NCI-H1930 (cell line): ENCODE measurements at regions not wholly inside any gene's neighbourhood (a gene's known extent, or its start where the extent isn't known, plus 50 kb on each side); places are given as distances from the start of the nearest gene placed in this dataset.
"Not testable (repeated sequence)": the region's sequence is repeated elsewhere in the genome, so short reads cannot be mapped to it uniquely, and the experiment has no call there.

Experiments
- DNase-seq, 2 experiments: peaks; one replicate each; lab custom pipeline; 2025; lab: John Stamatoyannopoulos, UW

DNA sequence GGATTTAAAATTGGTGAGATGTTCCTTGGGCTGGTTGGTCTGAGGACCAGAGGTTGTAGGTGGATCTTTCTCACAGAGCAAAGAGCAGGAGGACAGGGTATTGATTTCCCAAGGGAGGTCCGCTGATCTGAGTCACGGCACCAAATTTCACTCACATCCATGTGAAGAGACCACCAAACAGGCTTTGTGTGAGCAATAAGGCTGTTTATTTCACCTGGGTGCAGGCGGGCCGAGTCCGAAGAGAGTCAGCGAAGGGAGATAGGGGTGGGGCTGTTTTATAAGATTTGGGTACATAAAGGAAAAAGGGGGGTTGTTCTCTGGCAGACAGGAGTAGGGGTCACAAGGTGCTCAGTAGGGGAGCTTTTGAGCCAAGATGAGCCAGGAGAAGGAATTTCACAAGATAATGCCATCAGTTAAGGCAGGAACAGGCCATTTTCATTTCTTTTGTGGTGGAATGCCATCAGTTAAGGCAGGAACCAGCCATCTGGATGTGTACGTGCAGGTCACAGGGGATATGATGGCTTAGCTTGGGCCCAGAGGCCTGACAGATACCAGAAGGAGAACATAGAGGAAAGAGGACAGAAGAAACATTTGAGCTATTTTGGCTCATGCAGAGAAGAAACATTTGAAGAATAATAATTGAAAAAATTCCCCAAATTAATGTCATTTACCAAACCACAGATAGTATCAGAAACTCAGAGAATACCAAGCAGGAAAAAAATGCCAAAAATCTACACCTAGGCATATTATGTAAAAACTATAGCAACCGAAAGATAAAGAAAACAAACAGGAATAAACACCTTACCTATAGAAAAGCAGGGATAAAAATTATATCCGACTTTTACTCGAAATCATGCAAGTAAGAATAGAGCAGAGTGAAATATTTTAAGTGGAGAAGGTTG lies 585.2 kb upstream of the MDGA2 start:
- DNase-seq = not testable (repeated sequence)

DNA sequence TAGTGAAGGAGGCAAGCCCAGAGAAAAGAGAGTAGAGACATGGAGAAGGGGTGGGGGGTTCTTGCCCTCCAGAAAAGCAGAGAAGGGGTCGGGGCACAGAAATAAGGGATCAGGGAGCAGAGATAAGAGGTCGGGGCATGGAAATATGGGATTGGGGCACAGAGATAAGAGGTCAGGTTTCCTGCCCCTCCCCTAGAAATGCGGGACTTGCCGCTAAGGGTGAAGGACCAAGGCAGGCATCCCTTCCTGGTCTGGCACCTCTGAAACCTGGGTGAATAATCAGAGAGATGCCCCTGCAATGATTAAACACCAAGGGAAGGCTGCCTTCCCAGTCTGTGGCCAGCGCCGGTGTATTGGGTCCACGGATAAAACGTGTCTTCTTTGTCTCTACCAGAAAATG lies 584.5 kb upstream of the MDGA2 start:
- not testable (repeated sequence) for DNase-seq

GRCh38 chr14:48259232-48259631 lies 583.8 kb upstream of the MDGA2 start:
- DNase-seq = not testable (repeated sequence)

DNA sequence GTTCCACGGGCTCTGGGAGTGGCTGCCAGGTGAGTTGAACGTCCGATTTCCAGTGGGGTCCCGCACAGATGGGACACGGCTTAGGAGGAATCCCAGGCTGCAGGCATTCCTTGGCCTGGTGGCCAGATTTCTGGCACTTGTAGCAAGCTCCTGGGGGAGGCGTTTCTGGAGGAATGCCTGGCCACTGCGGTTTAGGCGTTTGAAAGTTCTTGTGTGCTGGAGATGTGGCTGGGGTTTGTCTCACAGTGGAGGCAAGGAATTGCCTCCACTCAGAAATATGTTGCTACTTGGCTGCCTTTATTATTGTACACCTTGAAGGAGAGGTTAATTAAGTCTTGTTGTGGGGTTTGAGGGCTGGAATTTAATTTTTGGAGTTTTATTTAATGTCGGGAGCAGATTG lies 583.3 kb upstream of the MDGA2 start:
- DNase-seq = not testable (repeated sequence)

DNA sequence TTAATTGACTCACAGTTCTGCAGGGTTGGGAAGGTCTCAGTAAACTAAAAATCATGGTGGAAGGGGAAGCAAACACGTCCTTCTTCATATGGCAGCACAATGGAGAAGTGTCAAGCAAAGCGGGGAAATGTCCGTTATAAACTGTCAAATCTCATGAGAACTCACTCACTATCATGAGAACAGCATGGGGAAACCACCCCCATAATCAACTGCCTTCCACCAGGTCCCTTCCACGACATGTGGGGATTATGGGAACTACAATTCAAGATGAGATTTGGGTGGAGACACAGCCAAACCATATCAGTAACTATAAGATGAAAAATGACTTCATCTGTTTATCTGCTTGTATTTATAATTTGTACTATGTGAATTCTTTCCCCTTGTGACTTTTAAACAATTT lies 577.6 kb upstream of the MDGA2 start:
- no peak for DNase-seq

- DNase-seq = no peak
Measured at GRCh38 chr14:48251290-48251689, 575.9 kb upstream of the MDGA2 start.

DNA sequence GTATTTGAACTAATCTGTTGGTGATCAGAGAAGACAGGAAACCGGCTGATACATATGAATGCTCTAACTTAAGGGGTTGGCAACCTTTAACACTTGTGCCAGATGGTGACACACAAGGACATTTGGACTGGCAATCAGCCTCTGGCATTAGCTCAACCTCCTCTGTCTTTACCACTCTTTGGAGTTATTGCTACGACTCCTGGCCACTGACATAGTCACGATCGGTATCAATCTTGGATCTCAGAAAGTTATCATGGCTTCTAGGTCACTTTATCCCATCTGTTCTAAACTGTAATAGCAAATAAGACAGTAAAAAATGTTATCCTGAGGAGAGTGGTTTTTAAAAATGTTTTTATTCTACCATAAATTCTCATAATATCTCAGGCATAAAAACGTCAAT lies 575.2 kb upstream of the MDGA2 start:
- no peak for DNase-seq

- no peak for DNase-seq
Measured at GRCh38 chr14:48247977-48248376, 572.6 kb upstream of the MDGA2 start.

GRCh38 chr14:48243900-48244299 lies 568.5 kb upstream of the MDGA2 start:
- no peak for DNase-seq

- DNase-seq = no peak
Measured at GRCh38 chr14:48229091-48229490, 553.7 kb upstream of the MDGA2 start.

- DNase-seq = no peak
Measured at GRCh38 chr14:48193893-48194292, 518.5 kb upstream of the MDGA2 start.

GRCh38 chr14:48149624-48150023 lies 474.2 kb upstream of the MDGA2 start:
- not testable (repeated sequence) for DNase-seq

- no peak for DNase-seq
Measured at GRCh38 chr14:48140804-48141203, 465.4 kb upstream of the MDGA2 start.

DNA sequence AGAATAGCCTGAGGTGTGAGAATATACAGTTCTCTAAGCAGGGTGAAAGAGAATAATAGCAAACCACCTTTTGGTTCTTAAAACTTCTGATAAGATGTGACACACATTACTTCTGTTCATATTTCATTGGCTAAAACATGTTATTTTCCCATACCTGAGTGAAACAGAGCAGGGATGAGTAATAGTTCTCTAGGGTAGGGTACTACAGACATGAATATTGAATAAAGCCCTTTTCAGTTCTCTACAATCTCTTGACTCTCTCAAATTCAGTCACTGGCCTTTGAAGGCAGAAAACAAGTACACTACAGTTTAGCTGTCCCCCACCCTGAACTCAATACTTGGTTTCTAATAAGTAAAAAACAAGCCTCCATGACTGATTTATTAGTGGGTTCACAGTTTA lies 454.1 kb upstream of the MDGA2 start:
- no peak for DNase-seq

GRCh38 chr14:48127674-48128073 lies 452.3 kb upstream of the MDGA2 start:
- DNase-seq = no peak

GRCh38 chr14:48125654-48126053 lies 450.2 kb upstream of the MDGA2 start:
- no peak for DNase-seq

DNA sequence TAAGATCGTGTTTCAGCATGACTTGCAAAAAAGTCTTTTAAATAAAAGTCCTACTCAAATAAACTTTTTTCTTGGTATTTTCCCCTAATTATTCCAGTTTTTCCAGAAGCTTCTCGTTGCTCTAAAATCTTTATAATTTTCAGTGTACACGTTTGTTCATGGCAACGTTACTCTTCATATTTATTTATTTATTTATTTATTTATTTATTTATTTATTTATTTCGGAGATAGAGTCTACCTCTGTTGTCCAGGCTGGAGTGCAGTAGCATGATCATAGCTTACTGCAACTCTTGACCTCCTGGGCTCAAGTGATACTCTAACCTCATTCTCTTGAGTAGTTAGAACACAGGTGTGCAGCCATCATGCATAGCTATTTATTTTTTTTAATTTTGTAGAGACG lies 438.3 kb upstream of the MDGA2 start:
- DNase-seq = no peak

- no peak for DNase-seq
Measured at GRCh38 chr14:48111151-48111550, 435.7 kb upstream of the MDGA2 start.

DNA sequence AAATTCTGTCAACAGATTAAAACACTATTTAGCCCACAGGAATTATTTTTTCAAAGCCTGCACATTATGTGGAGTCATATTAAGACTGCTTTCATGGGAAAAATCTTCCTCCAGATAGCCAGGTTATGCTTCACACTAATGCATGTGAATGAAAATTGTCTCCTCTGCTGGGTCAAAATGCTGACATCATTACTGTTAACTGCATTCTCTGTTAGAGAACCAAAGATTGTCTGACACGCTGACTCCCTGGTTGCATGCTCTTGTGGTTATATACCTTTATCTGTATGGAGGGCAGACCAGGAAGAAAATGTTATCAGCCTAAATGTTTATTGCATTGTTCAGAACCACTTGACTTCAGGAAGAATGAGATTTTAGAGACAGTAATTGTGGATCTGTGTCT lies 432.2 kb upstream of the MDGA2 start:
- DNase-seq = no peak

GRCh38 chr14:48096897-48097296 lies 421.5 kb upstream of the MDGA2 start:
- DNase-seq = no peak

- DNase-seq = no peak
Measured at GRCh38 chr14:48086516-48086915, 411.1 kb upstream of the MDGA2 start.

DNA sequence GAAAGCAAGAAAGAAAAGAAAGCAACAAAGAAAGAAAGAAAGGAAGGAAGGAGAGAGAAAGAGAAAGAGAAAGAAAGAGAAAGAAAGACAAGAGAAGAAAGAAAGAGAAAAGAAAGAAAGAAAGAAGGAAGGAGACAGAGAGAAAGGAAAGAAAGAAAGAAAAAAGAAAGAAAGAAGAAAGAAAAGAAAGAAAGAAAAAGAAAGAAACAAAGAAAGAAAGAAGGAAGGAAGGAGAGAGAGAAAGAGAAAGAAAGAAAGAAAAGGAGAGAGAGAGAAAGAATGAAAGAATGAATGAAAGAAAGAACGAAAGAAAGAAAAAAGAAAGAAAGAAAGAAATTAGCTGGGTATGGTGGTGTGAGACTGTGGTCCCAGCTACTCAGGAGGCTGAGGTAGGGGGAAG lies 400.1 kb upstream of the MDGA2 start:
- no peak for DNase-seq

- DNase-seq = no peak
Measured at GRCh38 chr14:48052973-48053372, 377.6 kb upstream of the MDGA2 start.

- DNase-seq = no peak
Measured at GRCh38 chr14:48035836-48036235, 360.4 kb upstream of the MDGA2 start.
